ENCODE measurements at regions not wholly inside any gene's neighbourhood (a gene's known extent, or its start where the extent isn't known, plus 50 kb on each side); places are given as distances from the start of the nearest gene placed in this dataset.

DNA sequence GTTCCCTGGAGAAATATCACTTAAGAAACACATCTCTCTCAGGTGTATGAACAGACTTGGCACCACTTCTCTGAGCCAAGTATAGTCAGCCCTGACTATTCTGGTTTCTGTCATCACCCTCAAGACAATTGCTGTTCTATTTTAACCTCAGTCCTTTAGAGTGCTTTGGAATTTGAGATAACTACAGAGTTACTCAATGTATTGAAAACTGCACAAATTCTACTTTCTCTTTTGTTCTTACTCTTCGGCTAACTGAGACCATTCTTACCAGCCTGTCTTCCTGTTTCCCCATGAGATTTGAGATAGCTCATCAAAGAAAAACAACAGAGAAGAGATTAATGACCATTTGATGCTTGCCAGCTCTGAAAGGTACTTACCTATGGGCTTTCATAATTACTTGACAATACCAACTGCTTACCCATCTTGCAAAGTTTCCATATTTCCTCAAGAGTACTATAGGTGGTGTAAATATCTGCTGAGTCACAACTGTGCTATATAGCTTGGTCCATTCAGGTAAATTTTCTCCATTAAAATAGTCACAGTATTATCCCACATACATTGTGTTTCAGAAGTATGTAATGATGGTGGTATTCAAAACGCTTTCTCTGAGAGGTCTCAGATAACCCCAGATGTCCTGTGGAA lies 467.5 kb upstream of the CHST9 start:
- peak; percentile 63 for FAIRE-seq
- no peak for DNase-seq (ENCODE audit: insufficient read length)
- no peak for TF ChIP-seq TAF1 (IDR thresholded peaks at IDR 0.05; ENCODE audit: borderline replicate concordance, low read depth, low read length)
- no peak for TF ChIP-seq POLR2AphosphoS5 (IDR thresholded peaks at IDR 0.05; ENCODE audit: low read depth, low read length)
- no peak for TF ChIP-seq POLR2A (IDR thresholded peaks at IDR 0.05; ENCODE audit: low read depth, low read length)

DNA sequence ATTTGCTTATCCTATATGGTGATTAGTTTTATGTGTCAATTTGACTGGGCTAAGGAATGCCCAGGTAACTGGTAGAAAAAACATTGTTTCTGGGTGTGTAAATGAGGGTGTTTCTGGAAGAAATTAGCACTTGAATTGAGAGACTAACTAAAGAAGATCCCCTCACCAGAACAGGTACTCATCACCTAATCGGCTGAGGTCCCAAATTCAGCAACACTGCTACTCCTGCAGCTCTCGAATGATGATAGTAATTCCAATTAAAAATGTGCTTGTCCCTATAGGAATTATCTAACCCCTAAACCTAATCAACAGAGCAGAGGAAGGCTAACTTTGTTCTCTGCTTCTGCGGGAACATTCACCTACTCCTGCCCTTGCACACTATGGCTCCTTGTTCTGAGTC lies 464.5 kb upstream of the CHST9 start:
- no peak for DNase-seq (ENCODE audit: insufficient read length)
- FAIRE-seq = no peak
- TF ChIP-seq POLR2AphosphoS5 (IDR thresholded peaks at IDR 0.05; ENCODE audit: low read depth, low read length) (no peak), POLR2A (IDR thresholded peaks at IDR 0.05; ENCODE audit: low read depth, low read length) (no peak), TAF1 (IDR thresholded peaks at IDR 0.05; ENCODE audit: borderline replicate concordance, low read depth, low read length) (no peak)

DNA sequence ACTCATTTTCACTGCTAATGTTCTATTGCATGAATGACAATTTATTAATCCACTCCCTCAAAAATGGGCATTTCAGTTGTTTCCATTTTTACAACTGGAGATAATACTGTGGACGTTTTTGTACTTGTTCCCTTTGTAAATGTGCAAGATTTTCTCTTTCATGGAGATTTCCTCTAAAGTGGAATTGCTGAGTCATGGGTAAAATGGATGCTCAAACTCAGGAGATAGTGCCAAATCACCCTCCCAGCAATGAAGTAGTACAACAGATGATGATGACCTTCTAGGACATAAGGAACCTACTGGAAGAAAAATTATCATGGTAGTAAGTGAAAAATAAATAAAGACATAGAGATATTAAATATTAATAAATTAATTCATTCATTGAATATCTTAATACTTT lies 460.8 kb upstream of the CHST9 start:
- FAIRE-seq = no peak
- TF ChIP-seq POLR2AphosphoS5 (IDR thresholded peaks at IDR 0.05; ENCODE audit: low read depth, low read length) (no peak), TAF1 (IDR thresholded peaks at IDR 0.05; ENCODE audit: borderline replicate concordance, low read depth, low read length) (no peak), POLR2A (IDR thresholded peaks at IDR 0.05; ENCODE audit: low read depth, low read length) (no peak)

DNA sequence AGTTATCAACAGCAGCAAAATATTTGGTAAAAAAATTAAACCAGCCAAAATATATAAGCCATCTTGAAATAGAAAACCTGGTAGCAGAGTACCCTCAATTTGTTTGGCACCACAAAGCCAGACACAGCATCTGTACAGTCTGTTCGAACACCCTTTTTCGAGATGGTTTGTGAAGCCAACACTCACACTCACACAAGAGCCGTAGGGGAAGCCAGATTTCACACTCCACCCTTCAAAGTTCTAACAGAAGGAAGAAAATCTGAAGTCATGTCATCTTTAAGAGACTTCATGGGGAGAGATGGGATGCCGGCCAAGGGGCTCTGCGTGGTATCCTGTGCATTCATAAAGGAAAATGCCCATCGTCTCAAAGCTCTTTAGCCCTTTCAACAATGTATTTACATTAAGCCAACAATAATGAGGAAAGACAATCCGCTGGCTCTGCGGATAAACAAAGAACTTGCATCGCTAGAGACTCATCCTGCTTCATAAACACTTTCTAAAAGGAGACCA lies 451.5 kb upstream of the CHST9 start:
- no peak for DNase-seq (ENCODE audit: insufficient read length)
- no peak for TF ChIP-seq TAF1 (IDR thresholded peaks at IDR 0.05; ENCODE audit: borderline replicate concordance, low read depth, low read length)
- TF ChIP-seq POLR2A (IDR thresholded peaks at IDR 0.05; ENCODE audit: low read depth, low read length) = no peak
- TF ChIP-seq POLR2AphosphoS5 (IDR thresholded peaks at IDR 0.05; ENCODE audit: low read depth, low read length) = no peak
- FAIRE-seq = no peak

More for the DNA sequence above, 460.8 kb upstream of the CHST9 start:
- DNase-seq (ENCODE audit: insufficient read length) = no peak

DNA sequence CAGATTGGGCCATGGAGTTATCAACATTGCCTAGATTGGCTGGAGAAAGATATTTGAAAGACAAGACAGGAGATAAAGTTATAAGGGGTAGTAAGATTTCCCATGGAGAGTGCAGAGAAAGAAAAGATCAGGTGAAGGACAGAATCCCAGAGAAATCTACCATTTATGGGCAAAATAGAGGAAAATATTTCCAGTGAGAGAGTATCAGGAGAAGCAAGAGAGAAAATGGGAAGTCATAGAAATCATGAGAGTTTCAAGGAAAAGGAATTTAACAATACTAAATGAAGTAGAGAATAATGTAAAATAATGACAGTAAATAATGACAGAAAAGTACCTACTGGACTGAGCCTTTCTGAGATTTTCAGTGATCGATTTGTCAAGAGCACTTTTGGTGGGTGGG lies 447.6 kb upstream of the CHST9 start:
- TF ChIP-seq POLR2A (IDR thresholded peaks at IDR 0.05; ENCODE audit: low read depth, low read length) (no peak), TAF1 (IDR thresholded peaks at IDR 0.05; ENCODE audit: borderline replicate concordance, low read depth, low read length) (no peak), POLR2AphosphoS5 (IDR thresholded peaks at IDR 0.05; ENCODE audit: low read depth, low read length) (no peak)
- FAIRE-seq = no peak

DNA sequence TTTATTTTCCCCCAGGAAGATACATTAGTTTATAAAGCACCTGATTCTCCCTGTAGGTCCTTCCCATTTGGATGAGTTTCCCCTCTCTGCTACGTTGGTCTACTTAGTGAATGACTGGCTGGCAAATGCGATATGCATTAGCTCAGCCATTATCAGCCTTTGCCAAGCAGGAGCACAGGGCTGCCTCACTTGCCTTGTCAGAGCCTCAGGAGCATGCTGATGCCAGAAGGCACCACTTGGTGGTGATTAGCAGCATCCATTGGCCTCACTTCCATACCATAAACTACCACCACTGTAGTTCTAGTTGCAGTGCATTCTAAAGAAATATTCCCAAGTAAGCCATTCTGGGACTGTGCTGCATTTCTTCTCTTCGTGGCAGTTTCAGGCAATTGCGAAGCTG lies 442.8 kb upstream of the CHST9 start:
- DNase-seq (ENCODE audit: insufficient read length) = no peak
- no peak for FAIRE-seq
- TF ChIP-seq POLR2AphosphoS5 (IDR thresholded peaks at IDR 0.05; ENCODE audit: low read depth, low read length) (no peak), POLR2A (IDR thresholded peaks at IDR 0.05; ENCODE audit: low read depth, low read length) (no peak), TAF1 (IDR thresholded peaks at IDR 0.05; ENCODE audit: borderline replicate concordance, low read depth, low read length) (no peak)

More for the DNA sequence above, 447.6 kb upstream of the CHST9 start:
- no peak for DNase-seq (ENCODE audit: insufficient read length)

DNA sequence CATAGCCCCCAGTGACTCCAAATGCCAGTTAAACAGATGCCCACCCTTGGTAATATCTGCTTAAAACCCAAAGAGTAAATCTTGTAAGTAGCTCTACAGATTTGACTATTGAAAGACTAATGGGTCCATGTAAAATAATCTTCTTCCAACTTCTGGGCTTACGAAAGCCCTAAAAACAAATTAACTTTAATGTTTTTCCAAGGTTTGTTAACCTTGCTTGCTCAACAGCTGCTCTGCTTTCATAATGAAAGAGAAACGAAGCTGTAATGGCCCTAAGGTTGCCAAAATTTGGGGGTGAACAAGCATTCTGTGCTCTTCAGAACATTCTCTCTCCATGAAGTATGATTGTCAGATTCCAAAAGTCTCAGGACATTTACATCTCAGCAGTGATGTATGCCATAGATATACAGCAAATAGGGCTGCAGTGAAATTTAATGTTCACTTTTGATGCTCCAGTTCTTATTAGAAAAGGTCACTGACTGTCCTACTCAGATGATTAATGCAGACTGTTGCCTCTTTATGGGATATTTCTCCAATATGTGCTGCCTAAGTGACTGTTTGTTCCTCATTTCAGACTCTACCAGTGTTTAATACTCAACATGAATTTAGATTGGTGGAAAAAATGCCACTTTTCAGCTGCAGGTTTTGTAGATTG lies 436.3 kb upstream of the CHST9 start:
- FAIRE-seq (no peak), DNase-seq (ENCODE audit: insufficient read length) (no peak)
- TF ChIP-seq POLR2A (IDR thresholded peaks at IDR 0.05; ENCODE audit: low read depth, low read length) (no peak), TAF1 (IDR thresholded peaks at IDR 0.05; ENCODE audit: borderline replicate concordance, low read depth, low read length) (no peak), POLR2AphosphoS5 (IDR thresholded peaks at IDR 0.05; ENCODE audit: low read depth, low read length) (no peak)

DNA sequence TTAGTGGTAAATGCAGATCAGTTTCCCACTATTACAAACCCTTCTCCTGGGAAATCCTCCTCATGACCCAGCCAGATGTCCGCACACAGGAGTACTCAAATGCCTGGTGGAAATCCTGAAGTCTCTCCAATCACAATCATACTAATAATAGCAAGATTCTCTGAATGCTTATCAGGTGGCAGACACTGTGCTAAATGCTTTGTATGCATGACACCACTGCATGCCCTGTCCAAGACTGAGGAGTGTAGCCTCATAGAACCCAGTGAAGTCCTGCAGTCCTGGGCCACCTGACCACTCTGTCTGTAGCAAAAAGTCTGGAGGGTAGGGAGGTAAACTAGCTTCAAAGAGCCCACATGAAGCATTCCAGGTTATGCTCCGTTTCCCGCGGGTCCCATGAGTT lies 434.8 kb upstream of the CHST9 start:
- DNase-seq (ENCODE audit: insufficient read length) (no peak), FAIRE-seq (no peak)
- TF ChIP-seq POLR2A (IDR thresholded peaks at IDR 0.05; ENCODE audit: low read depth, low read length) (no peak), POLR2AphosphoS5 (IDR thresholded peaks at IDR 0.05; ENCODE audit: low read depth, low read length) (no peak), TAF1 (IDR thresholded peaks at IDR 0.05; ENCODE audit: borderline replicate concordance, low read depth, low read length) (no peak)

DNA sequence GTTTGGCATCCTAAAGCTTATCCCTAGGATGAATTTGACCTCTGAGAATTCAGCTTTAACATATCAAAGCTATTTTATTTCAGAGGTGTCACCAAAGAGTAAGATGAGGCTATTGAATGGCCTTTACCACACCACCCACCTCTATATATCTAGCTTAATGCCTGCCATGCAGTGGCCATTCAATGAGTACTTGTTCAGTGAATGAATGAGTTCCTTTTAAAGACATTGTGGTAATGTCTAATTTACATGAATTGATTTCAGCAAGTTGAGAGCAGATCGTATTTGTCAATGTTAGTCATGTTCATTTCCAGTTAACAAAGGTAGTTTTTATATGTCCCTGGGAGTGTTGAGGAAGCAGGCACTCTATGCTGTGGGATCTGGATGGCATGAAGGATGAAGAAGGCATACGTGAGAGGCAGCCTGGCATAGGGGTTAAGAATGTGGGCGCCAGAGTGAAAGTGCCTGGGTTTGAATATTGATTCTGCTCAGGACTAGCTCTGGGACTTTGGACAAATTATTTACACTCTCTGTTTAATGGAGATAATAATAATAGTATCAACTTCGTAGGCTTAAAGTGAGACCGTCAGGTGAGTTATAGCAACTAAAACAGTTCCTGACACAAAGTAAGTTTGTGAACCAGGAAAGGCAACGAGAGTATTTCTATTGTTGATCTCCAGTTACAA lies 434.1 kb upstream of the CHST9 start:
- no peak for TF ChIP-seq TAF1 (IDR thresholded peaks at IDR 0.05; ENCODE audit: borderline replicate concordance, low read depth, low read length)
- TF ChIP-seq POLR2AphosphoS5 (IDR thresholded peaks at IDR 0.05; ENCODE audit: low read depth, low read length) = no peak
- DNase-seq (ENCODE audit: insufficient read length) (no peak), FAIRE-seq (no peak)

DNA sequence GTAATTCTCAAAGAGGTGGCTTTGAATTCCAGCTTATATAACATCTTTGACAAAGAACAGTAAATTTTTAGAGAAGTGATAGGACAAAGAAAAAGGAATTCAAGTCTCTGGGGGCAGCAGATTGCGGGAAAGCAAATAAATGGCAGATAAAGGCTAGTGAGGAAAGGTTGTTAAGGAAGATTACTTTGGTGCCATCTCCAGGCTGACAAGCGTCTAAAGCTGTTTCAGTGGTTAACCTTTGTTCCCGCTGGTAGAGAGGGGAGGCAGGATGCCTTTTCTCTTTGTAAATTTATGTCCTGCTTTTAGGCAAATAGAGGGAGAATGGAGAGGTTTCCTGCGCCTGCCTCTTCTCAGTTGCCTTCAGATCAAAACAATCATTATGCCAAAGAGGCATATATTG lies 431.2 kb upstream of the CHST9 start:
- no peak for TF ChIP-seq POLR2A (IDR thresholded peaks at IDR 0.05; ENCODE audit: low read depth, low read length)
- TF ChIP-seq POLR2AphosphoS5 (IDR thresholded peaks at IDR 0.05; ENCODE audit: low read depth, low read length) = no peak
- no peak for TF ChIP-seq TAF1 (IDR thresholded peaks at IDR 0.05; ENCODE audit: borderline replicate concordance, low read depth, low read length)
- DNase-seq (ENCODE audit: insufficient read length) = no peak
- FAIRE-seq = no peak

DNA sequence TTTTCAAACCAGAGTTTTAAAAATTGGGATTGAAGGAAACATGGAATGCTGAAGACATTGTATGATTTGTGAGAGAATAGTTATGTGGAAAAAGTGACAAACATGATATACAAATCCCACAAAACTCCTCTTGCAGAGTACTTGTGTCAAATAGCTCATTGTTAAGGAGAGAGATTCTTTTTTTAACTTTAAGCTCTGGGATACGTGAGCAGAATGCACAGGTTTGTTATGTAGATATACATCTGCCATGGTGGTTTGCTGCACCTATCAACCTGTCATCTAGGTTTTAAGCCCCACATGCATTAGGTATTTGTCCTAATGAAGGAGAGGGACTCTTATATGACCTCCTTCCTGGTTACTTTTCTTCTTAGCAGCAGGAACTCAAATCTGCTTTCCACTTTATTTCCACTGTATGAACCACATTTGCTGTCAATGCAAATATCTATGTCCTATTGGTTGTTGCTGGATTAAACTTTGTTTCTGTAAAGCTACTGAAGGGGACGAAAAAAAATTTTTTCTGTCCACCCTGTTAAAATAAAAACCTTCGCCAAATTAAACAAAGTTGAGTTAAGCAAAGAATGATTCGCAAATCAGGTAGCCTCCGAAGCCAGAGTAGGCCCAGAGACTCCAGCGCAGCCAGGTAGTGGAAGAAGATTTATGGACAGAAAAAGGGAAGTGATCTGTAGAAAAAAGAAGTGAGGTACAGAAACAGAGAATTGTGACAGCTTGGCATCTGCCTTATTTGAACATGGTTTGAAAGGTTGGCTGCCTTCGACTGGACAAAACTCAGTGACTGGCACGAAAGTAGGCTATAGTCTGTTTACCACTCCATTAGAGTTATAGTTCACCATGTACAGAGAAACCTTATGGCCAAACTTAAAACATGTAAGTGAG lies 430.1 kb upstream of the CHST9 start:
- FAIRE-seq (no peak), DNase-seq (ENCODE audit: insufficient read length) (no peak)
- TF ChIP-seq POLR2A (IDR thresholded peaks at IDR 0.05; ENCODE audit: low read depth, low read length) (no peak), TAF1 (IDR thresholded peaks at IDR 0.05; ENCODE audit: borderline replicate concordance, low read depth, low read length) (no peak), POLR2AphosphoS5 (IDR thresholded peaks at IDR 0.05; ENCODE audit: low read depth, low read length) (no peak)

Measured in GM12892 (cell line).